HG03039 (cell line): ENCODE measurements at regions not wholly inside any gene's neighbourhood (a gene's known extent, or its start where the extent isn't known, plus 50 kb on each side); places are given as distances from the start of the nearest gene placed in this dataset.
"Not testable (repeated sequence)": the region's sequence is repeated elsewhere in the genome, so short reads cannot be mapped to it uniquely, and the experiment has no call there.

ENCODE experiments used
- ATAC-seq: cut with Tn5 transposase; IDR thresholded peaks from one replicate; pipeline ENCODE4 v1.9.1; 2021; ENCODE audit warnings: mild to moderate bottlenecking, moderate library complexity; ENCODE audit not compliant: unreplicated experiment

- ATAC-seq = no peak
Measured at GRCh38 chr3:180409170-180409569, 192.8 kb upstream of the TTC14 start.

- no peak for ATAC-seq
Measured at GRCh38 chr3:180409883-180410282, 192.1 kb upstream of the TTC14 start.

- no peak for ATAC-seq
Measured at GRCh38 chr3:180414157-180414556, 187.8 kb upstream of the TTC14 start.

GRCh38 chr3:180416111-180416594, 185.8 kb upstream of the TTC14 start:
- no peak for ATAC-seq

GRCh38 chr3:180417241-180417640, 184.7 kb upstream of the TTC14 start:
- ATAC-seq = no peak

- ATAC-seq = no peak
Measured at GRCh38 chr3:180420016-180420415, 181.9 kb upstream of the TTC14 start.

- no peak for ATAC-seq
Measured at GRCh38 chr3:180420804-180421203, 181.2 kb upstream of the TTC14 start.

GRCh38 chr3:180421221-180421620, 180.7 kb upstream of the TTC14 start:
- ATAC-seq = no peak

GRCh38 chr3:180421721-180422120, 180.2 kb upstream of the TTC14 start:
- ATAC-seq = no peak

- ATAC-seq = not testable (repeated sequence)
Measured at GRCh38 chr3:180424305-180424704, 177.7 kb upstream of the TTC14 start.

GRCh38 chr3:180430896-180431295, 171.1 kb upstream of the TTC14 start:
- no peak for ATAC-seq

GRCh38 chr3:180433152-180433551, 168.8 kb upstream of the TTC14 start:
- no peak for ATAC-seq

GRCh38 chr3:180447136-180447535, 154.8 kb upstream of the TTC14 start:
- no peak for ATAC-seq

- ATAC-seq = not testable (repeated sequence)
Measured at GRCh38 chr3:180448407-180448806, 153.6 kb upstream of the TTC14 start.

- ATAC-seq = no peak
Measured at GRCh38 chr3:180457225-180457624, 144.7 kb upstream of the TTC14 start.

- ATAC-seq = no peak
Measured at GRCh38 chr3:180466401-180467011, 135.5 kb upstream of the TTC14 start.

- no peak for ATAC-seq
Measured at GRCh38 chr3:180467177-180467576, 134.8 kb upstream of the TTC14 start.

GRCh38 chr3:180469149-180469548, 132.8 kb upstream of the TTC14 start:
- ATAC-seq = no peak

- no peak for ATAC-seq
Measured at GRCh38 chr3:180478695-180479094, 123.3 kb upstream of the TTC14 start.

GRCh38 chr3:180492047-180492446, 109.9 kb upstream of the TTC14 start:
- no peak for ATAC-seq

- ATAC-seq = no peak
Measured at GRCh38 chr3:180496995-180497394, 105.0 kb upstream of the TTC14 start.

GRCh38 chr3:180516368-180516767, 85.6 kb upstream of the TTC14 start:
- ATAC-seq = no peak

- no peak for ATAC-seq
Measured at GRCh38 chr3:180523040-180523439, 78.9 kb upstream of the TTC14 start.
